K562 (cell line): ENCODE measurements at regions not wholly inside any gene's neighbourhood (a gene's known extent, or its start where the extent isn't known, plus 50 kb on each side); places are given as distances from the start of the nearest gene placed in this dataset.

Experiments
- ATAC-seq: fragments of 200-7000 bp; cut with Tn5 transposase; 3 replicates; pipeline ENCODE4 v1.9.1; 2020; ENCODE audit warnings: moderate library complexity
- BruUV-seq: library from RNA; stranded (reverse); fragments of 400-500 nt; replicated peaks from 2 replicates; lab custom pipeline; 2021; lab: Mats Ljungman, UMichigan
- CTCF ChIA-PET: fragments of 300-600 bp; formaldehyde crosslinking; extraction: SDS; loops from one replicate; lab custom pipeline; 2021; ENCODE audit warnings: low intra/inter-chr PET ratio; lab: Yijun Ruan, JAX
- POLR2A ChIA-PET: fragments of 300-600, 350-650 bp; sonication (Branson Sonifier 250); formaldehyde crosslinking; extraction: SDS; loops from one replicate; lab custom pipeline; 2021; ENCODE audit warnings: antibody characterized with exemption, inconsistent platforms; lab: Yijun Ruan, JAX
- DNase-seq, 4 experiments: peaks; one replicate each; pipeline versions ENCODE4 v3.0.0 to v3.0.0-alpha.2; 2011 to 2018; ENCODE audit warnings: low spot score in 3 of 4, mixed read lengths in 3 of 4; ENCODE audit errors: extremely low read depth in 1 of 4
- FAIRE-seq: peaks from 2 replicates; lab custom pipeline; 2011; peaks lifted over from hg19 to GRCh38; lab: Jason Lieb, UNC
- H2AFZ ChIP-seq: 2 replicates; pipeline ENCODE4 v1.6.0; 2011; ENCODE audit warnings: low read depth, low read length, control low read depth, inconsistent platforms
- H3K27ac ChIP-seq: fragments of 200-600 bp; 3 replicates; pipeline ENCODE4 v1.8.0; 2011; ENCODE audit warnings: low read depth, mild to moderate bottlenecking, control low read depth, inconsistent platforms, low read length, moderate library complexity, mixed read lengths; ENCODE audit errors: extremely low read depth
- H3K27me3 ChIP-seq, 2 experiments: fragments of 300-600 bp in 1 of 2; 2 replicates in 1 of 2; 3 replicates in 1 of 2; pipeline versions ENCODE4 v1.6.0 to v1.8.0; 2011; ENCODE audit warnings: inconsistent platforms in 2 of 2, low read length in 2 of 2, mild to moderate bottlenecking in 1 of 2, mixed read lengths in 1 of 2, moderate library complexity in 1 of 2; ENCODE audit not compliant: control insufficient read depth in 2 of 2, insufficient read depth in 2 of 2
- H3K36me3 ChIP-seq: fragments of 300-600 bp; 3 replicates; pipeline ENCODE4 v1.8.0; 2011; ENCODE audit warnings: mild to moderate bottlenecking, low read length, inconsistent platforms; ENCODE audit not compliant: control insufficient read depth, insufficient read depth
- H3K4me1 ChIP-seq, 2 experiments: fragments of 200-600 bp in 1 of 2; replicated peaks in 1 of 2; 2 replicates in 1 of 2; 3 replicates in 1 of 2; pipeline versions ENCODE4 v1.5.1 to v1.8.0; 2011; ENCODE audit warnings: inconsistent platforms in 2 of 2, low read length in 2 of 2, mild to moderate bottlenecking in 1 of 2, mixed read lengths in 1 of 2, moderate library complexity in 1 of 2; ENCODE audit not compliant: control insufficient read depth in 2 of 2, insufficient read depth in 2 of 2
- H3K4me2 ChIP-seq: 2 replicates; pipeline ENCODE4 v1.6.1; 2011; ENCODE audit warnings: low read length, control low read depth, inconsistent platforms, mixed read lengths; ENCODE audit not compliant: insufficient read depth
- H3K4me3 ChIP-seq: fragments of 200-600 bp; sonication (generic), shearing (Covaris generic); 2 replicates; pipeline ENCODE4 v1.5.1; 2016; ENCODE audit warnings: control low read depth, inconsistent platforms
- H3K79me2 ChIP-seq: fragments of 200-600 bp; 3 replicates; pipeline ENCODE4 v1.8.0; 2011; ENCODE audit warnings: low read length, inconsistent platforms; ENCODE audit not compliant: control insufficient read depth, insufficient read depth
- H3K9ac ChIP-seq, 2 experiments: 2 replicates each; pipeline versions ENCODE4 v1.6.0 to v1.6.1; 2011; ENCODE audit warnings: low read depth in 2 of 2, low read length in 2 of 2, control low read depth in 1 of 2, inconsistent platforms in 1 of 2, mild to moderate bottlenecking in 1 of 2, mixed read lengths in 1 of 2; ENCODE audit not compliant: insufficient read depth in 1 of 2
- H3K9me1 ChIP-seq: one replicate; pipeline ENCODE4 v1.6.0; 2011; ENCODE audit warnings: inconsistent platforms, mild to moderate bottlenecking, low read length, moderate library complexity; ENCODE audit not compliant: control insufficient read depth, insufficient read depth
- H3K9me3 ChIP-seq: replicated peaks from 2 replicates; pipeline ENCODE4 v1.5.1; 2011; ENCODE audit warnings: low read depth, low read length, inconsistent platforms; ENCODE audit not compliant: control insufficient read depth, insufficient read depth
- H4K20me1 ChIP-seq: replicated peaks from 2 replicates; pipeline ENCODE4 v1.6.1; 2011; ENCODE audit warnings: low read length, inconsistent platforms, mixed read lengths; ENCODE audit not compliant: control insufficient read depth, insufficient read depth
- ATF3 ChIP-seq, 2 experiments: fragments of 450-650 bp in 1 of 2; sonication (generic) in 1 of 2; formaldehyde crosslinking in 1 of 2; IDR thresholded peaks in 1 of 2; conservative IDR thresholded peaks in 1 of 2; 2 replicates each; pipeline versions ENCODE4 v1.6.1 to v1.8.1; 2016 to 2023; ENCODE audit warnings: mild to moderate bottlenecking in 2 of 2, moderate library complexity in 2 of 2, inconsistent platforms in 1 of 2, missing genetic modification reagents in 1 of 2
- BCOR ChIP-seq: fragments of 450-650 bp; IDR thresholded peaks from 2 replicates; pipeline ENCODE4 v1.6.1; 2016
- CREB3L1 ChIP-seq: fragments of 450-650 bp; IDR thresholded peaks from 2 replicates; pipeline ENCODE4 v1.6.1; 2014; ENCODE audit warnings: low read depth, mild to moderate bottlenecking, moderate library complexity, borderline replicate concordance
- GABPB2 ChIP-seq: fragments of 250-450 bp; sonication (Bioruptor Pico); conservative IDR thresholded peaks from 2 replicates; pipeline ENCODE4 v1.5.1; 2021; ENCODE audit warnings: mild to moderate bottlenecking
- HEY1 ChIP-seq: fragments of 250-450 bp; sonication (Bioruptor Pico); IDR thresholded peaks from 2 replicates; pipeline ENCODE4 v1.5.0; 2020; ENCODE audit warnings: mild to moderate bottlenecking, moderate library complexity, borderline replicate concordance
- MAFF ChIP-seq: IDR thresholded peaks from 2 replicates; pipeline ENCODE4 v1.6.1; 2012; ENCODE audit warnings: low read length, improper control_type of control experiment
- MXI1 ChIP-seq: IDR thresholded peaks from 2 replicates; pipeline ENCODE4 v1.6.1; 2011; ENCODE audit warnings: low read depth, mild to moderate bottlenecking, improper control_type of control experiment, low read length
- PHF21A ChIP-seq: fragments of 450-650 bp; IDR thresholded peaks from 2 replicates; pipeline ENCODE4 v1.6.1; 2017; ENCODE audit warnings: low read depth, borderline replicate concordance
- POLR2A ChIP-seq: fragments of 450-650 bp; conservative IDR thresholded peaks from 2 replicates; pipeline ENCODE4 v1.6.1; 2016
- POLR2AphosphoS5 ChIP-seq: IDR thresholded peaks from 2 replicates; pipeline ENCODE4 v1.6.1; 2011; ENCODE audit warnings: mild to moderate bottlenecking, low read depth, low read length, moderate library complexity; ENCODE audit not compliant: control insufficient read depth, insufficient read depth
- STAG1 ChIP-seq: sonication (generic); formaldehyde crosslinking; IDR thresholded peaks from 2 replicates; pipeline ENCODE4 v1.5.0; 2020; ENCODE audit warnings: missing genetic modification reagents, borderline replicate concordance
- WGBS: fragments of 100-300 bp; shearing (Covaris generic); methylation state at CpG from one replicate; pipeline ENCODE4 v1.1.6; 2016; ENCODE audit warnings: low coverage, mixed read lengths; ENCODE audit not compliant: insufficient coverage; ENCODE audit errors: missing lambda C conversion rate; 5-methylcytosine and 5-hydroxymethylcytosine counted together
- in situ Hi-C: fragments of 300-500 bp; cut with MboI; formaldehyde crosslinking; loops from 4 replicates; pipeline ENCODE4 v1.15.0; 2018; ENCODE audit warnings: inconsistent platforms, mixed read lengths
- intact Hi-C: fragments of 100-400 bp; cut with micrococcal nuclease; formaldehyde crosslinking; loops from 2 replicates; pipeline ENCODE4 v1.14.2; 2022

- no peak for TF ChIP-seq CREB3L1
Observed at GRCh38 chr2:223210489-223210888, 158.5 kb downstream of the KCNE4 start (continued).

- FAIRE-seq (no peak), ATAC-seq (no peak), DNase-seq (no peak)
- H3K27ac ChIP-seq, result no peak overlapping the region
- no peaks in the 10 kb centered on the region for H3K36me3 ChIP-seq
- H3K4me2 ChIP-seq, result no peak overlapping the region
- H2AFZ ChIP-seq, result no peak overlapping the region
- no peaks in the 10 kb centered on the region for H3K9me3 ChIP-seq
- TF ChIP-seq MAFF (no peak), POLR2AphosphoS5 (no peak), HEY1 (CRISPR knock-in tag) (no peak), STAG1 (CRISPR knock-in tag) (no peak), GABPB2 (no peak), BCOR (no peak), PHF21A (no peak), ATF3 (IDR thresholded peaks at IDR 0.05) (no peak), ATF3 (CRISPR knock-in tag; conservative IDR thresholded peaks at IDR 0.05) (no peak), POLR2A (no peak), MXI1 (no peak)
- BruUV-seq, result no TSS peak
- intact Hi-C loops (no loop called here), in situ Hi-C loops (no loop called here)
- no peak overlapping the region for H3K4me3 ChIP-seq
- no peaks in the 10 kb centered on the region for H3K4me1 ChIP-seq
- H3K79me2 ChIP-seq, result no peaks in the 10 kb centered on the region
- no peaks in the 10 kb centered on the region for H3K9me1 ChIP-seq
- no peaks in the 10 kb centered on the region for H3K27me3 ChIP-seq
- WGBS, result 0% methylated on average over 5 of the region's 5 CpGs
- ChIA-PET CTCF (no interaction called here), POLR2A (interaction anchor here (0.6 kb wide), 1 partner anchor 548 kb away, joined by 3 read pairs; no protein-coding TSS in a partner anchor)
- H3K9ac ChIP-seq, result no peak overlapping the region
- no peaks in the 10 kb centered on the region for H4K20me1 ChIP-seq
Observed at GRCh38 chr2:223214394-223215253, 162.6 kb downstream of the KCNE4 start.
